HG02588 (cell line): ENCODE measurements at regions not wholly inside any gene's neighbourhood (a gene's known extent, or its start where the extent isn't known, plus 50 kb on each side); places are given as distances from the start of the nearest gene placed in this dataset.
"Not testable (repeated sequence)": the region's sequence is repeated elsewhere in the genome, so short reads cannot be mapped to it uniquely, and the experiment has no call there.

Source experiments
- ATAC-seq: cut with Tn5 transposase; IDR thresholded peaks from one replicate; pipeline ENCODE4 v1.9.1; 2021; ENCODE audit warnings: mild to moderate bottlenecking, moderate library complexity; ENCODE audit not compliant: unreplicated experiment

GRCh38 chr16:59909262-59909661, 1175.1 kb upstream of the GOT2 start:
- ATAC-seq, result no peak

- ATAC-seq, result no peak
Measured at GRCh38 chr16:59907611-59908010, 1173.5 kb upstream of the GOT2 start.

DNA sequence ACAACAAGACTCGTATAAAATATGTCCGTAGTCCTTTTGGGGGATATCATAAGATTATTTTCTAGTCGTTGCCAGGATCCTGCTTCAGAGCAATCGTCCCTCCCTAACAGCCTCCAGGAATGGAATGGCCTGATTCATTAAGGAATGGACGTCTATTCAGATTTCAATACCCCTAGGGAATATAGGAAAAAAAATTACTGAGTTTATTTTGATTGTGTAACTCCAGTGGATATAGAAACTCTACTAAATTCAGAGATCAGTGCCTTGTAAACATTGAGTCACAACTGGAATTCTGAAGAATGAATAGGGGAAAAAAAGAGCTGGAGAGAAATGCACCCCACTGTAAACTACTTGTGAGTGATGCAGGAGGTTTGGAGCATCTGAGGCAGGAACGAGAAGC, 1171.5 kb upstream of the GOT2 start:
- no peak for ATAC-seq

DNA sequence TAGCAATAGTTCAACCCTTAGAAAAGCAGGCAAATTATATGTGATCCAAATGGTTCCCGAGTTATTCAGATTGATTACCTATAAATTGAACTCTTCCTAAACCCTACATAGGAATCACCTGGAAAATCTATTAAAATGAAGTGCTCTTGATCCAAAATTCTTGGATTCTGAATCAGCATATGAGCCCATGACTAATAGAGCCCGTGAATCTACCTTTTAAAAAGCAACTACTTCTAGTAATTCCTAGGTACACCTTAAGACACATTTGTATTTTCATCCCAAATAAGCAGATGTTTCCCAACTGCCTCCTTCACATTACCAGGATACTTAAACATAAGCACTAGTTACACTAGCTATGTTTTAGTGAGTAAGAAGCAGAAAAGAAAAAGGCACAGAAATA, 1171.0 kb upstream of the GOT2 start:
- ATAC-seq, result no peak

DNA sequence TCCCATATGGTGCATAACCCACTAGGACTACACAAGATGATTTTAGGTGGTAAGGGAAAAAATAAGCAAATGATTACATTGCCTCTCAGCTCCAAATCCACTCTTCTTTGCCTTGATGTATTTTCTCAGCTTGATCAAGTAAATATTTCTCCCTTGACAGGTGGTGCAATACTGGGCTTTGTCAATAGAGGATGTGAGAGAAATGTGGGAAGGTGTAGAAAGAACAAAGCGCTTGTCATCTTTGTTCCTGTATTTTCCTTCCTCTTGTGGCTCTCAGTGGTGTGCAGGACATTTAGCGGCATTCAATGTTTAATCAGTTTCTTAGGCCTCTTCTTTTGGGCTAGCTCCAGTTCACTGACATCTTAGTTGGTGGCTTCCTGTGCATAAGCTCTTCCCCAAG, 1165.8 kb upstream of the GOT2 start:
- ATAC-seq, result no peak

DNA sequence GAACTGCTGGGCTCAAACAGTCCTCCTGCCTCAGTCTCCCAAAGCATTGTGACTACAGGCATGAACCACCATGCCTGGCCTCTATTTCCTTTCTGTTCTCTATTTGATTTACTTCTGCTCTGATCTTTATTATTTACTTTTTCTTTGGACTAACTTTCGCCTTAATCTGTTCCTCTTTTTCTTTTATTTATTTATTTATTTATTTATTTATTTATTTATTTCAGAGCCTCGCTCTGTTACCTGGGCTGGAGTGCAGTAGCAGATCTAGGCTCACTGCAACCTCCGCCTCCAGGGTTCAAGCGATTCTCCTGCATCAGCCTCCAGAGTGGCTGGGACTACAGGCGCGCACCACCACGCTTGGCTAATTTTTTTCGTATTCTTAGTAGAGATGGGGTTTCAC, 1158.3 kb upstream of the GOT2 start:
- no peak for ATAC-seq

DNA sequence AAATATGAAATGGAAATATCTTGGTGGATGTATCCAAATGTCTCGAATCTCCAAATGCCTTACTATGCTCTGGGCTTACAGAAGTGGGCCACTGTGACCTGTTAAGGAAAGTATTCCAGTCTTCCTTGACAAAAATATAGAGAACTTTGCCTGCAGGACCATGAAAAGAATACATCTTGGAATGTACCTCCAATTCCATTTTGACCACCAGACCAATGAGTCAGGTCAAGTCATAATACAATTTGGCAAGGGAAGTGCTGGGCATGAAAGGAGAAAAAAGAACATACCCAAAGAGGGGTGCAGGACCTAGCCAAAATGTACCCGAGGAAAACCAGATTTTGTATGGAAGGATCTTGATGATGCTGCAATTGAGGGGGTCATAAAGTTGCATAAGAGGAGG, 1153.7 kb upstream of the GOT2 start:
- ATAC-seq, result no peak

GRCh38 chr16:59886021-59886420, 1151.9 kb upstream of the GOT2 start:
- ATAC-seq, result no peak

DNA sequence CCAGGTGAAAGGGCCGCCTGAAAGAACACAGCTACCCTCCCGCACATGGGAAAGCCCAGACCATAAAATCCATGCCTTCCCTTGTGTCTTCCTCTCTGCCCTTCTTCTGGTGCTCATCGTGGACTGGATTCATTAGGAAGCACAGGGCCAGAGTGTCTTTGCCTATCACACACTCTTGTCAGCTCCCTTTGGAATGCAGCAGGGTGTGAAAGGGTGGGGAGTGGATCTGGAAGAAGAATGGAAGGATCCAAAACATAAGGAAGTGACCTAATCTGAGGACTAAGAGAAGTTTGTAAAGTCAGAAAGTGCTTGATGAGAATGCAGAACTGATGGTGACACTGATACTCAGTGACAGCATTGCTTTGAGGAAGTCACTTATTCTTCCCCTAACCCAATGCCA, 1147.3 kb upstream of the GOT2 start:
- ATAC-seq, result no peak

- ATAC-seq, result no peak
Measured at GRCh38 chr16:59880611-59881010, 1146.5 kb upstream of the GOT2 start.

DNA sequence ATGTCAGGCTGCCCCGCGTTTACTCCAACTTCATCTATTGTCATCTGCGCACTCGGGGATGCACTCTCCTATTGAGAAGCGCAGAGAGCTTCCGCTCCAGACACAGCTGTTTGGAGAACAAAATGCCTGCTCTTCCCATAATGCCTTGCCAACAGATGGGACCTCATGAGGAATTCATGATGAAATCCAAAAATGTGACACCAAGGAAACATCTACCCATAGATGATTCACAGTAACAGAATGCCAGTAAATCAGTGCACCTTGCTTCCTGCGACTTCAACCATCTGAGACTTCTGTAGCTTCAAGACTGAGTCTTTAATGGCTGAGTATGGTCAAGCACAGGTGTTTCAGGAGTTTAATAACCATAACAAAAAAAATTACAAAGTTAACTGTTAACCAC, 1144.9 kb upstream of the GOT2 start:
- no peak for ATAC-seq

GRCh38 chr16:59878479-59878878, 1144.4 kb upstream of the GOT2 start:
- ATAC-seq, result no peak

- no peak for ATAC-seq
Measured at GRCh38 chr16:59864981-59865666, 1131.0 kb upstream of the GOT2 start.

DNA sequence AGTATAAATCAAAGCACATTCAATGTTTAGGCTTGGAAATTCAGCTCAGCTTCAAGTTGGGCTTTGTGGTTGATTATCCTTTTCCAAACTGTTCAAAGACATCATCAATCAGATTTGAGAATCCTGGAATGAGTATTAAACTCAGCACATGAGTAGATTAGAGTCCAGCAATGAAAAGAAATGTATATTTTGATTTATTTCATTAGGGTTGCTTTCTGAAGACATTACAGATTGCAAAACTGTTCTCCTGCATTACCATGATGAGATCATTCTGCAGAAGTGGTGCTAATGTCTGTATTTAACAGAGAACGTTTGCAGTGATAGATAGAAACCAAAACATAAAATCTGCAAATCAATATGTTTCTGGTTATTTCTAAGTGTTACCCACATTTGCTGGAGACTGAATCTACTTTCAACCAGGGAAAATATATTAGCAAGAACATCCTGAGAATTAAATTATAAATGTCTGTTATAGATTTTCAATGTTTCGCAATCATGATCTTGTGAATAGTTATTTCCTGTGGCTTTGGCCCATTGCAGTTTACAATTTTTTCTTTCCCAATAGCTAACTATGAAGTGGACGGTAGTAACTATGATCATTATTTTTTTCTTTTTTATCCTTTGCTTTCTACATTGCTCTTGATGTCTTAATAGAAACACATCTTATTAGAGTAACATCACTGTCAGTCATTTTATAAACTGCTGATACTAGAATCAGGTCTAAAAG, 1125.7 kb upstream of the GOT2 start:
- no peak for ATAC-seq

DNA sequence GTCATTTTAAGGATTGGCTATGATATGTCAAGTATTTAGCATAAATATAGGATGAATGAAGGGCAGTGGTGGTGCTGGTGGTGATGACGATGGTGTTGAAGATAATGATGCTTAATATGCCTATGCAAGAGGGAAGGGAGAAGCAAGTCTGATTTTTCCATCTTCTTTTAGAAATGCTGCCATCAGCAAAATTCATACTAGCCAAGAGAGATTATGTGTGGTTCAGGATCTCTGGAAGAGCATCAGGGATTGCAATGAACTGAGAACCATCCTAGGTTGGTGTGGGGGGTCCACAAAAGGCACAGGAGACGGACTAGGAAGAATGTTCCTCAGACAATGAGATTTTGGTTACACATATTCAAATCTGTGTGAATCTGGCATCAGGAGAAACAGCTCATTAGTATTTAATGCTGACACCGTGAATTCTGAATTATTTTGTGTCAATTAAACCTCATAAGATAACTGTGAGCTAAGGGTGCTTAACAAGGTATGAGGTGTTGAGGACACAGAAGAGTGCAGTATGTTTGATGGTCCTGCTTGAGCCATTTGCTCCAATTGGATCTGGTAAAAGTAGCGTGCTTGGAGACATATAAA, 1120.8 kb upstream of the GOT2 start:
- no peak for ATAC-seq

DNA sequence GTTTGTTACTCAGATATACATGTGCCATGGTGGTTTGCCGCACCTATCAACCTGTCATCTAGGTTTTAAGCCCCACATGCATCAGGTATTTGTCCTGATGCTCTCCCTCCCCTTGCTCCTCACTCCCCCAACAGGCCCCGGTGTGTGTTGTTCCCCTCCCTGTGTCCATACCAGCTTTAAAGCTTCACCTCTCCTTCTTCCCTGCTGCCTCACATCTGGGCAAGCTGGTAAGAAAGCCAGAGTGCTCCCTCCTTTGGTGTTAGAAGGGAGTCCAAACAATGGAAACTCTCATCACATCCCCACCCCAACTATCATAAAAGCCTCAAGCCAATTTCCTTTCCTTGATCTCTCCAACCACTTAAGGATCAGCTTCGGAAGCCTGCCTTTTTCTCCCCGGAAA, 1115.6 kb upstream of the GOT2 start:
- no peak for ATAC-seq

DNA sequence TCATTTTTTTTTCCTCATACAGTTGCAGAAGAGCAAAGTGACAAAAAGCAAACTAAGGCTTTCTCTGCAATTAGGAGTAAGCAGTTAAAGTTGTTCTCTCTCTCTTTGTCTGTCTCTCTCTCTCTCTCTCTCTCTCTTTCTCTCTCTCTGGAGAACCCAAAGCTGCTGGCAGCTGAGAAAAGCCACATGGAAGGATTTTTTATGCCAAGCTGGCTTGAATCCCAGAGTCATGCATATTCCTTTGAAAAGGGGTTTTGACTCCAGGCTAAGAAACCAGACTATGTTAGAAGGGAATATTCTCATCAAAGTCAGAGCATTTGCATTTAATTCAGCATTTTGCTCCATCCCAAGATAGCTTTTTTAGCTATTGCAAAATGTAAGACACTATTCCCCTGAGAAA, 1114.2 kb upstream of the GOT2 start:
- ATAC-seq, result no peak

- no peak for ATAC-seq
Measured at GRCh38 chr16:59840169-59840568, 1106.1 kb upstream of the GOT2 start.

- ATAC-seq, result no peak
Measured at GRCh38 chr16:59826767-59827166, 1092.7 kb upstream of the GOT2 start.

DNA sequence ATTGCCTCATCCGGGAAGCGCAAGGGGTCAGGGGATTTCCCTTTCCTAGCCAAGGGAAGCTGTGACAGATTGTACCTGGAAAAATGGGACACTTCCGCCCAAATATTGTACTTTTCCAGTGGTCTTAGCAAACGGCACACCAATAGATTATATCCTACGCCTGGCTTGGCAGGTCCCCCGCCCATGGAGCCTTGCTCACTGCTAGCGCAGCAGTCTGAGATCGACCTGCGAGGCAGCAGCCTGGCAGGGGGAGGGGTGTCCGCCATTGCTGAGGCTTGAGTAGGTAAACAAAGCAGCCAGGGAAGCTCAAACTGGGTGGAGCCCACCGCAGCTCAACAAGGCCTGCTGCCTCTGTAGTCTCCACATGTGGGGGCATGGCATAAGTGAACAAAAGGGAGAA, 1075.4 kb upstream of the GOT2 start:
- ATAC-seq, result not testable (repeated sequence)

DNA sequence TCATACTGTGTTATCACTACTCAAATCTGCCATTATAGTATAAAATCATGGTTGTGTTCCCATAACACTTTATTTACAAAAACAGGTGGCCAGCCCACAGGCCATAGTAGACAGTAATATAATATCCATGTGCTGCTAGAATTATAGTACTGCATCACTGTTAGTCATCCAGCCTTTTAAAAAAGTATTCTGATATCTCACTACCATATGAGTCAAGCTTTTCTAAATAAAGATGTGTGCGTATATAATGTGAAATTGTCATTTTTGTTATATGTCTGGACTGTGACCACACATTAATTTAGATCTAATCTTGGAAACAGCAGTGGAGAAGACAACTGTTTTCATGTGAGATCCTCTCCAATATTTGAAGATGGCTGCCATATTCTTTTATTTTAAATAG, 1049.1 kb upstream of the GOT2 start:
- no peak for ATAC-seq

DNA sequence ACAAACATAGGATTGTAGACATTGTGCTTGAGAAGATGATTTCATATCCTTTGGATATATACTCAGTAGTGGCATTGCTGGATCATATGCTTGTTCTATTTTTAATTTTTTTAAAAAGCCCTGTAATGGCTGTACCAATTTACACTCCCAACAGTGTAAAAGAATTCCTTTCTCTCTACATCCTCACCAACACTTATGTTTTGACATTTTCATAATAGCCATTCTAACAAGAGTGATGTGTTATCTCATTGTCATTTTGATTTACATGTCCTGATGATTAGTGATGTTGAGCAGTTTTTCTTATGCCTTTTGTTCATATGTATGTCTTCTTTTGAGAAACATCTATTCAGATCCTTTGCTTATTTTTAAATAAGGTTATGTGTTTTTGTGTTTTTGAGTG, 1039.2 kb upstream of the GOT2 start:
- ATAC-seq, result no peak
